ENCODE measurements at regions not wholly inside any gene's neighbourhood (a gene's known extent, or its start where the extent isn't known, plus 50 kb on each side); places are given as distances from the start of the nearest gene placed in this dataset.

DNA sequence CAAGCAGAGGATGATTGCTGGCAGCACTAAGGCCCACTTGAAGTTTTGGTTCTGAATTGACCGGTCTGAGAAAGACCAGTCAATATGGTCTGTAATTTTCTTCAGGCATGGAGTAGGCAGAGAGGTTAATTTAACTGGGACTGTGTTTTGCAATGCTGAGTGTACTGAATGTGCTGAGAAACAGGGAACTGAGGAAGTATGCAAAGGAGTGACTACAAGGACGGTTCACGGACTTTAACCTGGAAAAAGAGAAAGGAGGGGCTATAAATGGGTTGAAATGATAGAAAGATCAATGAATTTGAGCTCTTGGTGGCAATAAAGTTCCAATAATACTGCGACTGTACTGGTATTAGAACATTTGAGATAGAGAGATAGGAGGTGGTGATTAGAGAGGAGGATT, 84.5 kb downstream of the MAGEB17 start:
- no peak overlapping the region for H3K4me2 ChIP-seq (ENCODE audit: control insufficient read depth, insufficient read depth)
- CTCF ChIA-PET, result no interaction called here
- in situ Hi-C loops (cut with MboI) (no loop called here), intact Hi-C loops (cut with micrococcal nuclease; ENCODE audit: unreplicated experiment) (no loop called here)
- ATAC-seq (no peak), DNase-seq (ENCODE audit: low read depth, low spot score) (no peak), FAIRE-seq (no peak)
- no peaks in the 10 kb centered on the region for H3K9me3 ChIP-seq (replicated peaks; ENCODE audit: control insufficient read depth, insufficient read depth, low read length)
- no peaks in the 10 kb centered on the region for H3K36me3 ChIP-seq (ENCODE audit: control insufficient read depth in 2 of 2, insufficient read depth in 2 of 2, low read length in 1 of 2)
- no peak overlapping the region for H3K27ac ChIP-seq (ENCODE audit: control insufficient read depth, insufficient read depth)
- TF ChIP-seq CHD2 (IDR thresholded peaks at IDR 0.05; ENCODE audit: borderline replicate concordance, low read depth, low read length) (no peak), TBL1XR1 (IDR thresholded peaks at IDR 0.05; ENCODE audit: low read depth, low read length) (no peak), PKNOX1 (IDR thresholded peaks at IDR 0.05) (no peak), ZNF24 (IDR thresholded peaks at IDR 0.05) (no peak)
- POLR2A ChIA-PET, result no interaction called here
- no TSS peak for BruUV-seq (replicated peaks)
- H2AFZ ChIP-seq (ENCODE audit: control insufficient read depth, low read depth, low read length), result no peak overlapping the region
- 36% methylated on average over 4 of the region's 4 CpGs for WGBS (ENCODE audit: insufficient coverage, insufficient replicate concordance, low lambda C conversion rate, missing lambda C conversion rate)
- SMC1A ChIA-PET (ENCODE audit: uncharacterized antibody, unreplicated experiment), result no interaction called here
- no peaks in the 10 kb centered on the region for H4K20me1 ChIP-seq (ENCODE audit: control insufficient read depth, insufficient read depth)
- H3K79me2 ChIP-seq (ENCODE audit: control insufficient read depth, insufficient read depth, low read length), result no peaks in the 10 kb centered on the region
- H3K4me1 ChIP-seq (ENCODE audit: control insufficient read depth, insufficient read depth, low read length), result no peaks in the 10 kb centered on the region
- peaks cover 1 to 2% of the 10 kb centered on the region in 2 experiments; a peak in 2 of 4 replicates for H3K27me3 ChIP-seq (replicated peaks in 1 of 2; ENCODE audit: control insufficient read depth in 2 of 2, insufficient read depth in 2 of 2, low read length in 1 of 2)
- RAD21 ChIA-PET (ENCODE audit: unreplicated experiment), result no interaction called here
- H3K4me3 ChIP-seq, result no peak overlapping the region
- no peak overlapping the region for H3K9ac ChIP-seq (ENCODE audit: control insufficient read depth, insufficient read depth, low read length)

DNA sequence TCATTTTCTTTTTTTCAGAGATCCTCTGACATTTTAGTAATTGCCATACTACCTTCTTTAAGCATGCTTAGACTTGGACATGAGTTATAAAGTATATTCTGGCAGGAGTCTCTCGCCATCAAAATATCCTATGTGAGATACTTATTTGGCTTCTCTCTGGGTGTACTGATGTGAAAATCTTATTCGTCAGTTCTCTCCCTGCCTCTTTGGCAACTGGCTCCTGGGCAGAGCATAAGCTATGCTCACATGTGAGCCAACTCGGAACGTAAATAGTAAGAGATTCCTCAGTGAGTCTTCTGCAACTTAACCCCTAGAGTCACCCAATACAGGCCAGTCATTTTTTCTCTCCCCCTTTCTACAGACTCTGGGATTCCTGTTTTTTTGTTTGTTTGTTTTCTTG, 91.6 kb downstream of the MAGEB17 start:
- CTCF ChIA-PET, result no interaction called here
- RAD21 ChIA-PET (ENCODE audit: unreplicated experiment), result no interaction called here
- H3K4me3 ChIP-seq, result no peak overlapping the region
- in situ Hi-C loops (cut with MboI), result no loop called here
- no peak for TF ChIP-seq CHD1 (IDR thresholded peaks at IDR 0.05; ENCODE audit: low read depth, low read length)
- no peak for TF ChIP-seq HDAC6 (IDR thresholded peaks at IDR 0.05; ENCODE audit: unreplicated experiment)
- TF ChIP-seq, protein P1, sequence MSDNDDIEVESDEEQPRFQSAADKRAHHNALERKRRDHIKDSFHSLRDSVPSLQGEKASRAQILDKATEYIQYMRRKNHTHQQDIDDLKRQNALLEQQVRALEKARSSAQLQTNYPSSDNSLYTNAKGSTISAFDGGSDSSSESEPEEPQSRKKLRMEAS (IDR thresholded peaks at IDR 0.05; ENCODE audit: low read depth, low read length), result no peak
- no peak for TF ChIP-seq SRF (IDR thresholded peaks at IDR 0.05; ENCODE audit: low read depth in 2 of 2, low read length in 2 of 2)
- no peak for TF ChIP-seq BRCA1 (IDR thresholded peaks at IDR 0.05; ENCODE audit: low read depth, low read length)
- TF ChIP-seq HDAC2 (IDR thresholded peaks at IDR 0.05), result no peak
- no peak for TF ChIP-seq ZBED1 (IDR thresholded peaks at IDR 0.05; ENCODE audit: borderline replicate concordance)
- TF ChIP-seq EED (IDR thresholded peaks at IDR 0.05; ENCODE audit: low read depth), result no peak
- TF ChIP-seq MTA3 (IDR thresholded peaks at IDR 0.05; ENCODE audit: borderline replicate concordance, low read length), result no peak
- no peaks in the 10 kb centered on the region for H3K9me3 ChIP-seq (replicated peaks; ENCODE audit: control insufficient read depth, insufficient read depth, low read length)
- BruUV-seq (replicated peaks), result no TSS peak
- no peaks in the 10 kb centered on the region for H3K79me2 ChIP-seq (ENCODE audit: control insufficient read depth, insufficient read depth, low read length)
- no peak overlapping the region for H2AFZ ChIP-seq (ENCODE audit: control insufficient read depth, low read depth, low read length)
- DNase-seq (ENCODE audit: low read depth, low spot score) (no peak), ATAC-seq (no peak), FAIRE-seq (no peak)
- no peak overlapping the region for H3K27ac ChIP-seq (ENCODE audit: control insufficient read depth, insufficient read depth)
- H3K9ac ChIP-seq (ENCODE audit: control insufficient read depth, insufficient read depth, low read length), result no peak overlapping the region
- no peaks in the 10 kb centered on the region; a peak in 1 of 4 replicates for H3K27me3 ChIP-seq (replicated peaks in 1 of 2; ENCODE audit: control insufficient read depth in 2 of 2, insufficient read depth in 2 of 2, low read length in 1 of 2)
- no peaks in the 10 kb centered on the region for H3K4me1 ChIP-seq (ENCODE audit: control insufficient read depth, insufficient read depth, low read length)
- 7% methylated on average over 4 of the region's 4 CpGs for WGBS (ENCODE audit: insufficient coverage, insufficient replicate concordance, low lambda C conversion rate, missing lambda C conversion rate)
- H3K4me2 ChIP-seq (ENCODE audit: control insufficient read depth, insufficient read depth), result no peak overlapping the region
- POLR2A ChIA-PET, result no interaction called here
- H4K20me1 ChIP-seq (ENCODE audit: control insufficient read depth, insufficient read depth), result no peaks in the 10 kb centered on the region
- H3K36me3 ChIP-seq (ENCODE audit: control insufficient read depth in 2 of 2, insufficient read depth in 2 of 2, low read length in 1 of 2), result no peaks in the 10 kb centered on the region
- intact Hi-C loops (cut with micrococcal nuclease; ENCODE audit: unreplicated experiment), result no loop called here
- SMC1A ChIA-PET (ENCODE audit: uncharacterized antibody, unreplicated experiment), result no interaction called here

Measured in GM12878 (cell line).